ENCODE measurements at regions not wholly inside any gene's neighbourhood (a gene's known extent, or its start where the extent isn't known, plus 50 kb on each side); places are given as distances from the start of the nearest gene placed in this dataset.
A peak's percentile ranks its signal among the peaks of the same experiment; 100 is the strongest.

GRCh38 chr4:164614329-164614728, 139.6 kb upstream of the SMIM31 start:
- Histone ChIP-seq H3K4me2 (ENCODE audit: insufficient read depth, insufficient read length, low read length) (no peak overlapping the region), H3K4me1 (ENCODE audit: insufficient read depth, low read length) (no peaks in the 10 kb centered on the region), H2BK20ac (ENCODE audit: low read depth, low read length, poor library complexity, severe bottlenecking) (no peak overlapping the region), H3K23ac (ENCODE audit: insufficient read length, low read depth, low read length) (no peak overlapping the region), H2BK15ac (ENCODE audit: low read depth, low read length) (no peak overlapping the region), H2AFZ (ENCODE audit: low read length) (no peak overlapping the region), H3K56ac (ENCODE audit: insufficient read length, low read depth, low read length) (no peak overlapping the region), H3K23me2 (ENCODE audit: insufficient read length, low read depth, low read length, poor library complexity, severe bottlenecking) (no peaks in the 10 kb centered on the region), H2BK120ac (ENCODE audit: low read depth, low read length, poor library complexity, severe bottlenecking) (no peak overlapping the region), H3K27me3 (ENCODE audit: insufficient read depth, low read length) (no peaks in the 10 kb centered on the region), H3K79me2 (ENCODE audit: insufficient read depth, low read length) (no peaks in the 10 kb centered on the region), H3K27ac (ENCODE audit: insufficient read length, low read depth, low read length) (no peak overlapping the region), H4K8ac (replicated peaks; ENCODE audit: insufficient read length, low read depth, low read length) (no peak overlapping the region), H2AK5ac (ENCODE audit: insufficient read length, low read length) (no peak overlapping the region), H3K9ac (ENCODE audit: extremely low read depth, insufficient read length, low read length) (no peak overlapping the region), H3K9me3 (ENCODE audit: control insufficient read depth, low read depth, low read length) (no peaks in the 10 kb centered on the region), H3K4ac (ENCODE audit: low read depth, low read length) (no peak overlapping the region), H4K91ac (ENCODE audit: insufficient read length, low read depth, low read length) (no peak overlapping the region), H4K20me1 (ENCODE audit: control insufficient read depth, insufficient read depth, insufficient read length) (no peaks in the 10 kb centered on the region), H2BK5ac (ENCODE audit: insufficient read length, low read length) (no peak overlapping the region), H2BK12ac (ENCODE audit: insufficient read length, low read depth, low read length) (no peak overlapping the region), H4K5ac (ENCODE audit: insufficient read length, low read depth, low read length) (no peak overlapping the region), H3K14ac (ENCODE audit: insufficient read depth, low read length) (no peak overlapping the region), H3K18ac (ENCODE audit: insufficient read length, low read depth, low read length) (no peak overlapping the region), H3T11ph (ENCODE audit: low read length) (no peak overlapping the region), H3K79me1 (ENCODE audit: insufficient read depth, low read depth, low read length, poor library complexity, severe bottlenecking) (no peaks in the 10 kb centered on the region)
- H3K9me3 Mint-ChIP-seq, result no peaks in the 10 kb centered on the region
- WGBS (ENCODE audit: extremely low coverage, insufficient read length, low lambda C conversion rate), result no CpG with 5 or more reads among the region's 2 CpGs
- no peaks in the 10 kb centered on the region for H3K36me3 Mint-ChIP-seq (ENCODE audit: insufficient read depth in 1 of 3, low read depth in 3 of 3)
- DNase-seq, result no peak
- peaks cover 3 to 4% of the 10 kb centered on the region in 2 experiments; a peak in 2 of 4 replicates for H3K4me1 Mint-ChIP-seq
- 0 out of 7 replicates have a peak overlapping the region, but pooled peaks of 1 of the 3 experiments have one; percentile 2 for H3K27ac Mint-ChIP-seq
- no peaks in the 10 kb centered on the region for H3K27me3 Mint-ChIP-seq (ENCODE audit: low read depth)
- no peak overlapping the region for H3K4me3 Mint-ChIP-seq
- no peak for TF ChIP-seq CTCF (conservative IDR thresholded peaks at IDR 0.05)
